NCI-H2081 (cell line): ENCODE measurements at regions not wholly inside any gene's neighbourhood (a gene's known extent, or its start where the extent isn't known, plus 50 kb on each side); places are given as distances from the start of the nearest gene placed in this dataset.

Experiments
- DNase-seq, 2 experiments: peaks; one replicate each; lab custom pipeline; 2025; lab: John Stamatoyannopoulos, UW

DNA sequence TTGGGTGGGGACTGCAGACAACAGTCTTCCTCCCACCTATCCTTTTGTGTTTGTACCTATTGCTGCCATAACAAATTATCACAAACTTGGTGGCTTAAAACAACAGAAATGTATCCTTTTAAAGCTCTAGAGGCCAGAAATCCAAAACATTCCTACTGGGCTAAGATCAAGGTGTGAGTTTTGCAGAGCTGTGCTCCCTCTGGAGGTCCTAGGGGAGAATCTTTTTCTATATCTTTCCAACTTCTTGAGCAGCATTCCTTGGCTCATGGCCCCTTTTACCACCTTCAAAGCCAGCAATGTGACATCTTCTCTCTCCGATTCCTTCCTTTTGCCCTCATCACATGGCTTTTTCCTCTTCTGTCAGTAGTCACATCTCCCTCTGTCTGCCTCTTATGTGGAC, 190.6 kb downstream of the TTC8 start:
- DNase-seq: no peak

DNA sequence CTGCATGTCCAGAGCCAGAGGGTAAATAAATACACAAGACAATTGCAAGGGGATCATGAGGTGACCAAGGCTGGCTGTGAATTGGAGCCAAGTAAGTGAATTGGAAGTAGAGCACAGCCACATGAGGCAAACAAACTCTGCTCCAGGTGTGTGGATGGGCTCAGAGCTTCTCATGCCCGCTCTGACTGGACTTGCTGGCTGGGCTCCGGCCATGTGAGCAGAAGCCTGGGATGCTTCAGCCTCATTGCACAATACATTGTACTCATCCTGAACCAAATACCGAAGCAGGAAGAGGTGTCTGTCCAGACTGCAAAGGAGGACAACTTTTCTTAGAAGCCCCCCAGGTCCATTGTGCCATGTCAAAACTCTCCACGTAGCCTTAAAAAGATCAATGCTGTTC, 193.0 kb downstream of the TTC8 start:
- DNase-seq: no peak

DNA sequence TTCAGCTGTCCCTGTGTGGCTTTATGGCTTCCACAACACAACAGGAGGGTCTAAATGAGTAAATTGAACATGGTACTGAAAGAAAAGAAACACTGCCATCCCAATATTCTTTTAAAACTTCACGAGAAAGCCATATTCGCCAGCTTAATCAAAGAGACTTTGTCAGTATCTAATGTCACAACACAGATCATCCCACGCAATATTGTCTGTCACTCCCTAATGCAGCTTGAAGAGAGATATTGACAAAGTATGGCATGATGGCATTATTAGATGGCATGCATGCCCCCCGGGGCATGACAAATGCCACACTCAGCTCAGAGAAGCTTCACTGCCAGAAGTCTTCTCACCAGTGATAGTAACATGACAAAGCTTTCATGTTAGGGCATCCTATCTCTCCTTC, 197.8 kb downstream of the TTC8 start:
- DNase-seq: no peak

DNA sequence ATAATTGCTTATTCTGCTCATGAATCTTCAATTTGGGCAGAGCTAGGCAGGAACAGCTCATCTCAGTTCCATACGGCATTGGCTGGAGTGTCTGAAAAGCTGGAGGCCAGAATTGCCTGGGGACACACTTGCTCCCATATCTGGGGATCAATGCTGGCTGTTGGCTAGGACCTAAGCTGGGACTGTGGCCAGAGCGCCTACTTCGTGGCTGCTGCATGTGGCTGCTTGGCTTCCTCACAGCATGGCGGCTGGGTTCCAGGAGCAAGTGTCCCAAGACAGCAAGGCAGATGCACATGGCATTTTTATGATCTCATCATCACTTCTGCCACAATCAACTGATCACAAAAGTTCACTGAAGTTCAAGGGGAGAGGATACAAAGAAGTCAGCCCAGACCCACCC, 200.2 kb downstream of the TTC8 start:
- no peak for DNase-seq

DNA sequence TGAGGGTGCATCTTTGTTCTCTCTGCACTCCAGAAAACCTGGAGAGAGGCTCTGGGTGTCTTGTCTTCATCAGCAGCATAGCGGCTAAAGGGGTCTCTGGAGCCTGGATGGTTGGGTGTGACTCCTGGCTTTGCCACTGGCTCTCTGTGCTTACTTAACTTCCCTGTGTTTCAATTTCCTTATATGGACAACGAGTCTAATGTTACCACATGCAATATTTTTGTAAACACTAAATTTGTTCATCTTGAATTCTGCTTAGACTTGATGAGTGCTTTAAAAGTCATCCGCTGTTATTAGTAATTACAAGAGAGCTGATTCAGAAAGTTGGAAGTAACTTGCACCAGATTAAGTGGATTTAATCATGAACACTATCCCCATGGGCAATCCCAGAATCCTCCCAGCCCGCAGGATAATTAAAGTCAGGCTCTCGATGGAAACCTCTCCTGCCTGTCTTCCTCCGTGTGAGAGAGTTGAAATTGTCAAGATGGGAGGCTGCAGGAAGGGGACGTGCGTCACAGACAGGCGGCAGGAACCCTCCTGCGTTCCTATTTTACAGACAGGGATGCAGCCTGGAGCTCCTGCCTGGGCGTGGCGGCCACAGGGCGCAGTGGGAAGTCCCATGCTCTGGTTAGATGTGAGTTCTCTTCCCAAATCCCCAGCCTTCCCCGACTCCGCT, 201.2 kb downstream of the TTC8 start:
- no peak for DNase-seq

DNA sequence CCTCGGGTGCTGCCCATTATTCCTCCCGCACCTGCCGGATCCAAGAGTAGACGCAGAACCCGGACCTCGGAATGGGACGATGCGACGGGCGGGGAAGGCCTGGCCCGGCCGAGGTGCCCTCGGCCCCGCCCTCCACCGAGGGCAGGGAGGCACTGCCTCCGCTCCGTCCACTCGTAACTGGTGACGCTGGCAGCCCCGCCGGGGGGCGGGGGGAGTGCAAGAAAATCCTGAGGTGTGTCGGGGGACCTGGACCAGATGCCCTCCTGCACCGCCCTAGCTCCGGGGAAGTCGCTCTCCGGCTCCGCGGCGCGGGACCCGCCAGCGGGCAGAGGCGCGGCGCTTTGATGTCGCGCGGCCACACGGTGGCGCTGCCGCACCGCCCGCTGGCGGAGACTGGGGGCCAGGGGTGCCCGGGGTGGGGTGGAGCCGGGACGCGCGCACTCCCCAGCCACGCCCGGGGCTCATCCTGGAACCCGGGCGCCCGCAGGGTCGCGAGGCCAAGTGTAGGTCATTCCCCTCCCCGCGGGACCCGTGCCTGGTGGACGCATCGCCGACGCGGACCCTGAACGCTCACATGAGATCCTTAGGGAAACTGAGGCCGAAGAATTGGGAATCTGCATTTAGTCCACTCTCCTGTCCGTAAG, 202.8 kb downstream of the TTC8 start:
- DNase-seq: peak; percentile 32 to 39

DNA sequence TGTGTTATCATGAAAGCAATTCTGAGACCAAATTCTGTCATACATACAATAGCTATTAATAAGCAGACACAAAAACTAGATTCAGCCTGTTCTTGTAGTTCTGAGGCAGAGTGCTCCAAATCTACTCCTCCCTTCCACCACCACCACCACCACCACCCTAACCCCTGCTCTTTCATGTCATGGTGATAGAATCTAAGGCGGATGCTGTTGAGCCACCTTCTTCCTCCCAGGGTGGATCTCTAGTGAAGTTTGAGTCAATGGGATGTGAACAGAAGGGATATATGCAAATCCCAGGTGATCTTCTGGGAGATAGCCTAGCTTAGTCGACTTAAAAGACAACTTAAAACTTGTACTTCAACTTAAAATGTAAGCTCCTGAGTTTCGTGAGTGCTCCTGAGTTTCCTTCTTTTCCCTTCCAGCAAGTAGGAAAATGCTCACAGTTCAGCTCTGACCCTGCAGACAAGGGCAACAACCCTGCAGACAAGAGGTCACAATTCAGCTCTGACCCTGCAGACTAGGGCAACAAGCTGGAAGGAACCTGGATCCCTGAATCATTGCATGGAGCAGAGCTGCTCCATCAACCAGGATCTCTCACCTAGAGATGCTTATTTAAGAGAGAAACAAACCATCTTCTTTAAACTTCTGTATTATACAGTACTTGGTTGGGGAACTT, 204.1 kb downstream of the TTC8 start:
- no peak for DNase-seq

DNA sequence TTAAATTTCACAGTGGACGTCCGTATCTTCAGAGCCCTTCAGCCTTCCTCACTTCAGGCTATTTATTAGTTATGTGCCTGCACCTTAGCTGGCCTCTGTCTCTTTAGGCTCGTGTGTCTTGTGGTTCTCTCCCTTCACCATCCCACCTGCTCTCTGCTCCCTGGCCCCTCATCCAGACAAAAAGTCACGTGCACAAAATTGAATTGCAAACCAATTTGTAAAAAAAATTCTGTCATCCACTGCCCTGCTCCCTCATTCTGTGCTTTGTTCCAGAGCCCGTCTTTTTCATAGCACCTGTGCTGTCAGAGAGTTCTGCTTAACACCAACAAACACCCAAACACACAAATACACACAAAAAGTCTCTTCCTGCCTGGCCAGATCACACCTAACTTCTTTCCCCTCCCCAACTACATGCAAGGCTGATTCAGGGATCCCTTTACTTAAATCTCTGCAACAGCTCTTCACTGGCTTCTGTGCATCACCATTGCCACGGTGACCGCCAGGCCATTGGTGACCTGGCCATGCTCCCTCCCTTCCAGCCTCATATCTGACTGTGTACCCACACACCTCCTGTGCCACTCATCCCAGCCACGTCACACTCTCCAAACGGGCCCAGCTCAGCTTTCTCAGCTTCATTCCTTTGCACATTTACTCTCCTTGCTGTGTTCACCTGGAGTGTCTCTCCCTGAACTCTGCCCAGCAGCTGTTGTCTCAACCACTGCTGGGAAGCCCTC, 205.7 kb downstream of the TTC8 start:
- DNase-seq: no peak

DNA sequence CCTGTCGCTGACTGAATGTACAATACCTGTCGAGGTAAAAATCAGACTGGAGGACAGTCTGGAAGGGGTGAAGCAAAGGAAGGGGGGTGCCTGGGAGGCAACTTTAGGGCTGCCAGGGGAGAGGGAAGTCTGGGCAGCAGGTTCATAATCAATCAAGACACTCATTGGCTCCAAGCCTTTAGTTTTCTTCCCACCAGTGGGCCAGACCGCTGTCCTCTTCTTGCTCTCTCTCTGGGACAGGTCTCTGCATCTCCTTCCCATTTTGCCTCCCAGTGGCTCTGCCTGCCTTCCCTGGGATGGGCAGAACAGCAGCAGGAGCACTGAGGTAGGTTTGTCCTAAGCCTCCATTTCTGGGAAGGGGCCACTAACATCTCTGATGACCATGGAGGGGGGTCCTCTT, 206.5 kb downstream of the TTC8 start:
- DNase-seq: no peak

DNA sequence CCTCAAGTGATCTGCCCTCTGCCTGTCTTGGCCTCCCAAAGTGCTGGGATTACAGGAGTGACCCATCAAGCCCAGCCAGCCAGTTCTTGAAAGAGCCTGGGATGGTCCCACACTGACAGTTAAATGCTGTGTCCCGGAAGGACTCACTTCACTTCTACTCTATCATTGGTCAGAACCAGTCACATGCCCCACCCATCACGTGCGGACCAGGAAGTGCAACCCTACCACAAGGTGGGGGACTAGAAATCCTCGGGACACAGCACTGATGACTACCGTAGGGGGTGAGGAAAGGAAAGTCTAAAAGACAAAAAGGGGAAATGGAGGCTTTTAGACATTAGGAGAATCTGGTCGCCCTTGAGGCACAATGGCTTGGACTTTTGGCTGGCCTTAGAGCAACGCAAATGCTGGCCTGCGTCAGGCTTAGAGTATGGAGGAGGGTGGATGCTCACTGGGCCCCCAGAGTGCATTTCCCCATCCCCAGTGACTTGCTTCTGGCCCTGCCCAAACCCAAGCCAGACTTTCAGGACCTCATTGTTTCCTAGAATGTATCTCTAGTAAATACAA, 207.7 kb downstream of the TTC8 start:
- DNase-seq: no peak

DNA sequence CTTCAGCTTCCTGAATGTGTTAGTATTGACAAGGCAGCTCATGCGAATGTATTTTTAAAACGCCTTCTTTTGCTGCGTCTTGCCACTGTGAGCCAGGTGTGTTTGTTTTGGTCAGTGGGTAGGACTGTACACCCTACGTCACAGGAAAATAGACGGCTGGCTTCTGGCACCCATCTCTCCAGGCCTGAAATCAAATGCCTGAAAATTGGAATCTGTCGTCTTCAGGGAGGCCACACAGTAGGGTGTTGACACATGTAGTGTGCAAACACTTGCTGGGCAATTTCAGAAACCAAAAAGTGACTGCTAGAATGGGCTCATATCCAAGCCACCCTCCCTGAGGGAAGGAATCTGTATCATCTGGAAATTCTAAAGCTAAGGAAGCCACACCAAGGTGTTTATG, 209.3 kb downstream of the TTC8 start:
- DNase-seq: peak in 1 of 2 experiments; percentile 56

DNA sequence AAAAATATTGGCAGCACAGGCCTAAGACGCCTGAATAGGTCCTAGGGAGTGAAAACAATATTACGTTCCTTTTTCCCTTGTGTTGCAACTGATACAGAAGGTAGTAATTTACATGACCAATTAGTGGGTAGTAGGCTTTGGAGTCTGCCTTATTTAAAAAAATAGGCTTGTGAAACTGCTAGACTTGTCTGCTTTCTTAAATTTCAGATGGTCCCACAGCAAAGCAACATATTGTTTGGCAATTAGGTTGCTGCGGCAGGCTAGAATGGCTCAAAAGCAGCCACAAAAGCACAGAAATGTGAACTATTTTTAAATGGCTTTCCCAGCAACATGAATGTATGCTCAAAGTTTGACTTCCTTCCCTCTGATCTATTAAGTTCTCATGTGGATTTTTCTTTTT, 211.9 kb downstream of the TTC8 start:
- no peak for DNase-seq

DNA sequence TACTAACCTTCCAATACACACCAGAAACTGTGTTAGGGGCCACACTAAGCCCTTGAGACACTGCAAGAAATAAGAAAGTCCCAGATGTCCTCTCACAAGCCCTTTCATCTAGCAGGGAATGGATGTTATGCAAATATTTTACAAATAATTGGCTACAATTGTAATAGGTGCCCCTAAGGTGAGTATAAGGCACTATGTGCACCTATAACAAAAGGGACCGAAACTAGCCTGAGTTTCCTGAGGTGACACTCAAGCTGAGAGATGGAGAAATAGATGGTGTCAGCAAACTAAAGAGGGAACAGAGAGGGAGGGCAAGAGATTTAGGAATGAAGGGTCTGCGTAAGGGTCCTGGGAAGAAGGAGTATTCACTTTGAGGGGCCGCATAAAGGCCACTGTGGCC, 212.6 kb downstream of the TTC8 start:
- DNase-seq: no peak

DNA sequence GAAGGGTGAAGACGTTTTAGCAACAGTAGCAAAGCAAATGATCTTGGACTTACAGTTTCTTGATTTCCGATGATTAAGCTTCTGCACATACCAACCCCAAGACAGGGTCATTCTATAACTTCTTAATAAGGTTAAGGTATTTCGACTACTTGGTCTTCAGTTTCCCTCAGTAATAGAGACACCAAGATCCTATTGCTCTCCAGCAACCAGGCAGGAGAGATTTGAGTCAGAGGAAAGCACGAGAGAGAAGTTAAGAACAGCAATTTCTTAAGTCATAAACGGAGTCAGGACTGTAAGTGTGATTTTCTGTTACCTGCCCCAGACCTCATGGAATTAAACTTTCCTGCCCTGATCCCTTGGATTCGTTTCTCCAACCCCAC, 215.6 kb downstream of the TTC8 start:
- DNase-seq: no peak

DNA sequence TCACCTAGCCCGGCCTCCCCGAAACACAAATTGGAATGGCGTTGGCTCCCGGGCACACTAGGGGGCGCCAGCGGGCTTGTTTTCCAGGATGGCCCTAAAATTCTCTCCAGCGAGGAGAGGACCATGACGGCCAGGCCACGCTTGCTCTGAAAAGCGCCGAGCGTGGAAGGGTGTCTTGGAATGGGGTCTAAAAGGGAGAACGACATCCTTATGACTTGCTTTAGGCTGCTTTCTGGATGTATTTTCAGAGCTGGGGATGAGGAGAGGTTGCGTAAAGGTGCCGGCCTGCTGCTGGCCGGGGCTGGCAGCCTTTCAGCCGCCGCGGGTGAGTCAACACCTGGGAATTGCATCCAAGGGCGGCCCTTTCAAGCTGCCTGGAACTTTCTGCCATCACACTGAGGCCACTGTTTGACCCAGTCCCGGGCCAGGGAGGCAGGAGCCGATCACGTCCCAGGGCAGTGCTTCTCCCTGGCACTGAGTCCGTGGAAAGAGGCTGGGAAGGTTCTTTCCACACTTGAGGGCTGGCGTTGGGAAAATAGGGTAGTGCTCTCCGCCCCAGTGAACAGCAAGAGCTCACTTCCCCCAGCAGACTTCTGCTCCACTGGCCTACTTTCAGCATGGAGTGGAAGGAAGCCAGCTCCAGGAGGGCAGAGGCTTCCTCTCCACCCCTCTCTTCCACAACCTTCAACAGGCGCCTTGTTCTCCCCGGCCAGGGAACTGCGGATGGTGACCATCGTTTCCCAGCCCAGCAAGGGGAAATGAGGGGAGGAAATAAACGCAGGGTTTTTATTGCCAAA, 216.2 kb downstream of the TTC8 start:
- peak; percentile 83 to 89 for DNase-seq

DNA sequence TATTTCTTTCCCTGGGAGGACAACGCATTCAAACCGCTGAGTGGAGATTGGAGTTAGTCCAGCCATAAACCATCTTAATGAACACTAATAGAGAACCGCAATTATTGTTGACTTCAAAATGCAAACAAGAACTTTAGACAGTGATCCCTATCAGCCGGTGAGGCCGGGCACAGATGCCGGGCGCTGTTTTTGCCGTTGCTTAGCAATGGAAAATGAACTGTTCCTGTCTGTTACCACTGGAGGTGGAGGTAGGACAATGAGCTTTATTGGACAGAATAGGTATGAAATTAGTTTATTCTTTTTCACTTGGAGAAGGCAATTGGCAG, 216.8 kb downstream of the TTC8 start:
- DNase-seq: peak; percentile 62 to 83

DNA sequence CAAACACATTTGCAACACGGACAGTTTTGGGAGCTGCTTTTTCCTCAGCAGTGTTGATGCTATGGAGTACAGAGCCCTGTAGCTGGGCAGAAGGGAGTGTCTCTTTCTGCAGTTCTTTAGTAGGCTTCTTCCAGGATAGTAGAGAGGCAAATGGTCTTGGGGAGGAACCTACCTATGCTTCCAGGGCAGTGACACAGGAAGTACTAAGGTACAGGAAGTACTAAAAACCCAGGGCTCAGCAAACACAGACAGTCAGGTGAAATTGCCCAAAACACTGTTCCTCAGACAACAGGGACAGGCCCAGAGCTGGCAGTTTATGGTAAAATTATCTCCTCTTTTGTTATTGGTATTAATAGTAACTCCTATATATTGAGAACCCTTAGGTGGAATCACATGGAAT, 217.6 kb downstream of the TTC8 start:
- peak in 1 of 2 experiments; percentile 25 for DNase-seq

DNA sequence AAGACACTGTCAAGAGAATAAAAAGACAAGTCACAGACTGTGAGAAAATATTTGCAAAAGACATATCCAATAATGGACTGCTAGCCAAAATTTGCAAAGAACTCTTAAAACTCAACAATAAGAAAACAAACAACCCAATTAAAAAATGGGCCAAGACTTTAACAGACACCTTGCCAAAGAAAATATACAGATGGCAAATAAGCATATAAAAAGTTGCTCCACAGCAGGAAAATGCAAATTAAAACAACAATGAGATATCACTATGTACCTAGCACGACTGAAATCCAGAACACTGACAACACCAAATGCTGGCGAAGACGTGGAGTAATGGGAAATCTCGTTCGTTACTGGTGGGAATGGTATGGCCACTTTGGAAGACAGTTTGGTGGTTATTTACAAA, 228.9 kb downstream of the TTC8 start:
- DNase-seq: no peak

DNA sequence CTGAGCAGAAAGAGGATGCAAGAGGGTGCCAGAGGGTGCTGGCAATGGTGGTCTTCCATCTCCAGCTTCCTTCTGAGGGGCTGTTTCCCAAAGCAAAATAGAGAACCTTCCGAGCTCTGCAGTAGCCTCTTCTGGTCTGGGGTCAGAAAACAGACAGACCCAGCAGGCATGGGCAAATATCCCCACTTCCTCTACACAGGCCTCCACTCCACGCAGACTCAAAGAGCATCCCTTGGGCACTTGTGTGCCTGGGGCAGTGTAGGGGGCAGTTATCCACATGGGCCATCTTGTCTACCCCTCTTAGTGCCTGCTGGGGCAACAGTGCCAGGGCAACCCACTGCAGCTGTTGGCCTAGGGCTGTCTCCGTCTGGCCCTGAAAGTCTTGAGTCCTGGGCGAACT, 231.9 kb downstream of the TTC8 start:
- DNase-seq: no peak

DNA sequence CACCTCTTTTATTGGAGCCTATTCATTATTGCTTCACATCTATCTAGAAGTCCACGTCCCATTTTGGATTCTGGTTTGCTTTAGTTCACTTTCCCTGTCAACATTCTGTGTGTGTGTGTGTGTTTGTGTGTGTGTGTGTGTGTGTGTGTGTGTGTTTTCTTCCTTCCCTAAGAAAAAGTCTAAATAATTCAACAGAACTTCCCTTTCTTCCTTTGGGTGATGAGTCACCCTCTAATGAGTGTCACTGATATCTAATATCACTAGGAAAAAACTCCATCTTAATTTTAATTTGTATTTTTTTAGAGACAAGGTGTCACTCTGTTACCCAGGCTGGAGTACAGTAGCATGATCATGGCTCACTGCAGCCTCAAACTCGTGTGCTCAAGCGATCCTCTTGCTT, 234.2 kb downstream of the TTC8 start:
- no peak for DNase-seq

DNA sequence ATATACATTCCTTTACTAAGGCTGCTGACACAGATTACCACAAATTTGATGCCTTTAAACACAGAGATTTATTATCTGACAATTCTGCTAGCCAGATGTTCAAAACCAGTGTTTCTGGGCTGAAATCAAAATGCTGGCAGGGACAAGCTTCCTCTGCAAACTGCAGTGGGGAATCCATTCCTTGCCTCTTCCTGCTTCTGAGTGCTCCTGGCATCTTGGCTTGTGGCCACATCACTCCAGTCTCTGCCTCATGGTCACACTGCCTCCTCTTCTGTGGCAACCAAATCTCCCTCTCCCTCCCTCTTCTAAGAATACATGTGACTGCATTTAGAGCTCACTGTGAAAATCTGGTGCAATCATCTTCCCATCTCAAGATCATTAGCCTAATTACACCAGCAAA, 235.7 kb downstream of the TTC8 start:
- no peak for DNase-seq

DNA sequence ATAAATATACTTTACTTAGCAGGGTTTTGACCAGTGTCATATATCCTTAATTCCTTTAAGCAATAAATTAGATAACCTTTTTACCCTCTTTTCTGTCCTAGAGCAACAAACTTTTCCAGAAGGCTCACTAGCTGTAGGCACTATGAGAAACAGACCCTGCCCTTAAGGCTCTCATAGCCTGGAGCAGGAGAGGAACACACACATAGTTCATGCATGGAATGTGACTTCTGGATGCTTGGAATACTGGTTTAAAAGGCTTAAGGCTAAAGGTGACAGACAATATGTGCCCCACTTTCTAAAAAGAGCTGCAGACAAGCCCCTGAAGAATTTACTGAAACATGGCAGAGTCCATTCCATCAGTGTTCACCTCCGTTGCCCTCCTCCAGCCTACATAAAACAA, 237.2 kb downstream of the TTC8 start:
- no peak for DNase-seq
